ENCODE measurements at regions not wholly inside any gene's neighbourhood (a gene's known extent, or its start where the extent isn't known, plus 50 kb on each side); places are given as distances from the start of the nearest gene placed in this dataset.

DNA sequence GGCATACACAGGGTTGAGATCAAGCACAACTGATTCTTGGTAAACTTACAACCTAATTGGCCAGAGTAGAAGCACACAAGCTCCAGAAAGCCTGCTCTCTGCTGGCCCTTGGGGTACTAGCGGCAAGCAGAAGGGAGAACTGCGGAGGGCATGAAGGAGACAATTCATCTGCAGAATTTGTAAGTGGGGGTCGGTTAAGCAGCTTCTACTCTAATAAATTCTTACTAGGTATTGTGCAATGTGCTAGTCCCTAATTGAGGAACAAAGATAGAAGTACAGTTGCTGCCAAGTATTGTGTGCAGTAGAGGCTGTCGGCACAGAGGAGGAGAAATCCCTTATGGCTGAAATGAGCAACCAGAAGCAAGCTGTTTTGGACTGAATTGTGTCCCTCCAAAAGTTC lies 91.2 kb upstream of the VEPH1 start:
- TF ChIP-seq, protein P1, sequence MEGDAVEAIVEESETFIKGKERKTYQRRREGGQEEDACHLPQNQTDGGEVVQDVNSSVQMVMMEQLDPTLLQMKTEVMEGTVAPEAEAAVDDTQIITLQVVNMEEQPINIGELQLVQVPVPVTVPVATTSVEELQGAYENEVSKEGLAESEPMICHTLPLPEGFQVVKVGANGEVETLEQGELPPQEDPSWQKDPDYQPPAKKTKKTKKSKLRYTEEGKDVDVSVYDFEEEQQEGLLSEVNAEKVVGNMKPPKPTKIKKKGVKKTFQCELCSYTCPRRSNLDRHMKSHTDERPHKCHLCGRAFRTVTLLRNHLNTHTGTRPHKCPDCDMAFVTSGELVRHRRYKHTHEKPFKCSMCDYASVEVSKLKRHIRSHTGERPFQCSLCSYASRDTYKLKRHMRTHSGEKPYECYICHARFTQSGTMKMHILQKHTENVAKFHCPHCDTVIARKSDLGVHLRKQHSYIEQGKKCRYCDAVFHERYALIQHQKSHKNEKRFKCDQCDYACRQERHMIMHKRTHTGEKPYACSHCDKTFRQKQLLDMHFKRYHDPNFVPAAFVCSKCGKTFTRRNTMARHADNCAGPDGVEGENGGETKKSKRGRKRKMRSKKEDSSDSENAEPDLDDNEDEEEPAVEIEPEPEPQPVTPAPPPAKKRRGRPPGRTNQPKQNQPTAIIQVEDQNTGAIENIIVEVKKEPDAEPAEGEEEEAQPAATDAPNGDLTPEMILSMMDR (IDR thresholded peaks at IDR 0.05; ENCODE audit: poor library complexity, severe bottlenecking), result no peak
- TF ChIP-seq EZH2 (IDR thresholded peaks at IDR 0.05; ENCODE audit: borderline replicate concordance, insufficient read depth, low read length, poor library complexity, severe bottlenecking) (no peak), POLR2AphosphoS5 (IDR thresholded peaks at IDR 0.05) (no peak), TAF1 (IDR thresholded peaks at IDR 0.05; ENCODE audit: low read depth) (no peak), SMC3 (conservative IDR thresholded peaks at IDR 0.05; ENCODE audit: poor library complexity) (no peak)
- TF ChIP-seq, protein P2, sequence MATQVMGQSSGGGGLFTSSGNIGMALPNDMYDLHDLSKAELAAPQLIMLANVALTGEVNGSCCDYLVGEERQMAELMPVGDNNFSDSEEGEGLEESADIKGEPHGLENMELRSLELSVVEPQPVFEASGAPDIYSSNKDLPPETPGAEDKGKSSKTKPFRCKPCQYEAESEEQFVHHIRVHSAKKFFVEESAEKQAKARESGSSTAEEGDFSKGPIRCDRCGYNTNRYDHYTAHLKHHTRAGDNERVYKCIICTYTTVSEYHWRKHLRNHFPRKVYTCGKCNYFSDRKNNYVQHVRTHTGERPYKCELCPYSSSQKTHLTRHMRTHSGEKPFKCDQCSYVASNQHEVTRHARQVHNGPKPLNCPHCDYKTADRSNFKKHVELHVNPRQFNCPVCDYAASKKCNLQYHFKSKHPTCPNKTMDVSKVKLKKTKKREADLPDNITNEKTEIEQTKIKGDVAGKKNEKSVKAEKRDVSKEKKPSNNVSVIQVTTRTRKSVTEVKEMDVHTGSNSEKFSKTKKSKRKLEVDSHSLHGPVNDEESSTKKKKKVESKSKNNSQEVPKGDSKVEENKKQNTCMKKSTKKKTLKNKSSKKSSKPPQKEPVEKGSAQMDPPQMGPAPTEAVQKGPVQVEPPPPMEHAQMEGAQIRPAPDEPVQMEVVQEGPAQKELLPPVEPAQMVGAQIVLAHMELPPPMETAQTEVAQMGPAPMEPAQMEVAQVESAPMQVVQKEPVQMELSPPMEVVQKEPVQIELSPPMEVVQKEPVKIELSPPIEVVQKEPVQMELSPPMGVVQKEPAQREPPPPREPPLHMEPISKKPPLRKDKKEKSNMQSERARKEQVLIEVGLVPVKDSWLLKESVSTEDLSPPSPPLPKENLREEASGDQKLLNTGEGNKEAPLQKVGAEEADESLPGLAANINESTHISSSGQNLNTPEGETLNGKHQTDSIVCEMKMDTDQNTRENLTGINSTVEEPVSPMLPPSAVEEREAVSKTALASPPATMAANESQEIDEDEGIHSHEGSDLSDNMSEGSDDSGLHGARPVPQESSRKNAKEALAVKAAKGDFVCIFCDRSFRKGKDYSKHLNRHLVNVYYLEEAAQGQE (IDR thresholded peaks at IDR 0.05; ENCODE audit: borderline replicate concordance), result no peak
